Erythroblast (primary cell): ENCODE measurements at regions not wholly inside any gene's neighbourhood (a gene's known extent, or its start where the extent isn't known, plus 50 kb on each side); places are given as distances from the start of the nearest gene placed in this dataset.

Experiments used
- GATA1 ChIP-seq: IDR thresholded peaks from 2 replicates; pipeline ENCODE4 v1.6.1; 2011; ENCODE audit warnings: low read depth, mild to moderate bottlenecking, control low read depth, low read length, moderate library complexity
- POLR2A ChIP-seq: IDR thresholded peaks from 2 replicates; pipeline ENCODE4 v1.6.1; 2011; ENCODE audit warnings: mild to moderate bottlenecking, low read length

GRCh38 chr1:238336531-238336930 is 445.8 kb upstream of the ZP4 start:
- no peak for TF ChIP-seq POLR2A
- TF ChIP-seq GATA1 = no peak
